H1 (cell line): ENCODE measurements at regions not wholly inside any gene's neighbourhood (a gene's known extent, or its start where the extent isn't known, plus 50 kb on each side); places are given as distances from the start of the nearest gene placed in this dataset.

ENCODE experiments used
- CTCF ChIA-PET: fragments of 300-600 bp; sonication (Branson Sonifier 250); formaldehyde crosslinking; loops from one replicate; lab custom pipeline; 2021; ENCODE audit not compliant: partially characterized antibody; lab: Charles Lee
- POLR2A ChIA-PET: fragments of 300-600 bp; sonication (Branson Sonifier 250); formaldehyde crosslinking; loops from one replicate; lab custom pipeline; 2021; ENCODE audit warnings: inconsistent platforms; ENCODE audit not compliant: partially characterized antibody; lab: Charles Lee
- DNase-seq, 2 experiments: peaks; one replicate each; pipeline versions ENCODE4 v3.0.0 to v3.0.0-alpha.2; 2010 to 2022; ENCODE audit warnings: low spot score in 2 of 2, low read depth in 1 of 2, mixed read lengths in 1 of 2
- FAIRE-seq: peaks from 2 replicates; lab custom pipeline; 2011; peaks lifted over from hg19 to GRCh38; lab: Jason Lieb, UNC
- H2AFZ ChIP-seq: 2 replicates; pipeline ENCODE4 v1.8.1; 2012; ENCODE audit warnings: low read length, inconsistent platforms
- H2AK5ac ChIP-seq: 2 replicates; pipeline ENCODE4 v1.6.1; 2013; ENCODE audit warnings: low read depth, low read length
- H2BK120ac ChIP-seq: replicated peaks from 2 replicates; pipeline ENCODE3; 2013; ENCODE audit warnings: low read depth, low read length, inconsistent platforms
- H2BK12ac ChIP-seq: 2 replicates; pipeline ENCODE4 v1.6.1; 2013; ENCODE audit warnings: low read depth, low read length
- H2BK15ac ChIP-seq: 2 replicates; pipeline ENCODE4 v1.6.1; 2013; ENCODE audit warnings: low read length
- H2BK20ac ChIP-seq: 2 replicates; pipeline ENCODE4 v1.6.1; 2013; ENCODE audit warnings: low read length
- H2BK5ac ChIP-seq: 2 replicates; pipeline ENCODE4 v1.6.1; 2013; ENCODE audit warnings: low read depth, low read length
- H3K14ac ChIP-seq: 2 replicates; pipeline ENCODE4 v1.6.1; 2013; ENCODE audit warnings: inconsistent platforms; ENCODE audit not compliant: insufficient read length
- H3K18ac ChIP-seq: 2 replicates; pipeline ENCODE4 v1.6.1; 2013; ENCODE audit warnings: low read length; ENCODE audit errors: extremely low read depth
- H3K23ac ChIP-seq: 2 replicates; pipeline ENCODE4 v1.6.1; 2013; ENCODE audit warnings: inconsistent platforms; ENCODE audit not compliant: insufficient read length
- H3K23me2 ChIP-seq: 2 replicates; pipeline ENCODE4 v1.6.1; 2013; ENCODE audit warnings: low read depth, low read length
- H3K27ac ChIP-seq: 2 replicates; pipeline ENCODE4 v1.6.1; 2011; ENCODE audit warnings: low read depth, low read length, inconsistent platforms
- H3K27me3 ChIP-seq, 4 experiments: replicated peaks in 1 of 4; 1 replicate in 1 of 4; 2 replicates in 3 of 4; pipeline versions ENCODE4 v1.6.1 to v1.8.1; 2011 to 2013; ENCODE audit warnings: low read length in 3 of 4, mild to moderate bottlenecking in 3 of 4, inconsistent platforms in 2 of 4, mixed read lengths in 2 of 4, moderate library complexity in 1 of 4; ENCODE audit not compliant: control insufficient read depth in 3 of 4, insufficient read depth in 3 of 4; ENCODE audit errors: extremely low read depth in 1 of 4
- H3K36me3 ChIP-seq, 4 experiments: 2 replicates each; pipeline versions ENCODE4 v1.6.1 to v1.8.1; 2011 to 2013; ENCODE audit warnings: mild to moderate bottlenecking in 4 of 4, low read length in 3 of 4, moderate library complexity in 2 of 4, control low read depth in 1 of 4, inconsistent platforms in 1 of 4; ENCODE audit not compliant: insufficient read depth in 4 of 4, control insufficient read depth in 2 of 4
- H3K4ac ChIP-seq: replicated peaks from 2 replicates; pipeline ENCODE3; 2013; ENCODE audit warnings: low read length, low read depth, mixed read lengths, inconsistent platforms; ENCODE audit not compliant: insufficient read length
- H3K4me1 ChIP-seq, 4 experiments: replicated peaks in 1 of 4; 1 replicate in 1 of 4; 2 replicates in 3 of 4; pipeline versions ENCODE4 v1.6.1 to v1.8.1; 2011 to 2013; ENCODE audit warnings: low read length in 3 of 4, inconsistent platforms in 2 of 4, mixed read lengths in 1 of 4; ENCODE audit not compliant: insufficient read depth in 4 of 4, control insufficient read depth in 3 of 4
- H3K4me2 ChIP-seq, 2 experiments: 2 replicates each; pipeline versions ENCODE4 v1.6.1 to v1.8.1; 2011 to 2013; ENCODE audit warnings: low read depth in 2 of 2, low read length in 2 of 2, control low read depth in 1 of 2, inconsistent platforms in 1 of 2, mild to moderate bottlenecking in 1 of 2; ENCODE audit not compliant: insufficient read depth in 1 of 2
- H3K4me3 ChIP-seq, 4 experiments: fragments of 200-600, 300-600 bp in 1 of 4; sonication (generic), shearing (Covaris generic), sonication (Bioruptor Twin) in 1 of 4; 2 replicates each; pipeline versions ENCODE4 v1.5.1 to v1.8.1; 2011 to 2016; ENCODE audit warnings: low read length in 4 of 4, low read depth in 3 of 4, control low read depth in 2 of 4, inconsistent platforms in 2 of 4, mild to moderate bottlenecking in 2 of 4, mixed read lengths in 1 of 4, moderate library complexity in 1 of 4; ENCODE audit not compliant: insufficient read depth in 2 of 4; ENCODE audit errors: extremely low read depth in 1 of 4
- H3K56ac ChIP-seq: replicated peaks from 2 replicates; pipeline ENCODE3; 2013; ENCODE audit warnings: low read depth, mild to moderate bottlenecking, mixed read lengths, low read length, inconsistent platforms; ENCODE audit not compliant: insufficient read length
- H3K79me1 ChIP-seq: 2 replicates; pipeline ENCODE4 v1.6.1; 2013; ENCODE audit warnings: low read depth, low read length, control low read depth
- H3K79me2 ChIP-seq, 2 experiments: 2 replicates each; pipeline versions ENCODE4 v1.6.1 to v1.8.1; 2012 to 2013; ENCODE audit warnings: low read length in 2 of 2, mild to moderate bottlenecking in 2 of 2, inconsistent platforms in 1 of 2; ENCODE audit not compliant: insufficient read depth in 2 of 2, control insufficient read depth in 1 of 2
- H3K9ac ChIP-seq, 4 experiments: replicated peaks in 1 of 4; 1 replicate in 1 of 4; 2 replicates in 3 of 4; pipeline versions ENCODE4 v1.6.1 to v1.8.1; 2011 to 2013; ENCODE audit warnings: low read depth in 3 of 4, low read length in 3 of 4, control low read depth in 2 of 4, mild to moderate bottlenecking in 2 of 4, moderate library complexity in 2 of 4, inconsistent platforms in 1 of 4; ENCODE audit errors: extremely low read depth in 1 of 4
- H3K9me3 ChIP-seq, 2 experiments: 2 replicates each; pipeline versions ENCODE4 v1.6.1 to v1.8.1; 2012 to 2013; ENCODE audit warnings: mild to moderate bottlenecking in 2 of 2, moderate library complexity in 2 of 2, control low read depth in 1 of 2, inconsistent platforms in 1 of 2, low read depth in 1 of 2, low read length in 1 of 2, mixed read lengths in 1 of 2; ENCODE audit not compliant: insufficient read depth in 2 of 2
- H4K20me1 ChIP-seq, 2 experiments: replicated peaks in 1 of 2; 2 replicates each; pipeline versions ENCODE3 to v1.8.1; 2011 to 2013; ENCODE audit warnings: inconsistent platforms in 2 of 2, low read length in 2 of 2, mild to moderate bottlenecking in 1 of 2; ENCODE audit not compliant: insufficient read depth in 2 of 2, control insufficient read depth in 1 of 2
- H4K5ac ChIP-seq: 2 replicates; pipeline ENCODE4 v1.6.1; 2013; ENCODE audit warnings: low read length, low read depth, mixed read lengths, inconsistent platforms; ENCODE audit not compliant: insufficient read length
- H4K8ac ChIP-seq: 2 replicates; pipeline ENCODE4 v1.8.0; 2013; ENCODE audit warnings: mild to moderate bottlenecking, moderate library complexity, low read length, inconsistent platforms; ENCODE audit not compliant: insufficient read depth; ENCODE audit errors: extremely low read depth
- H4K91ac ChIP-seq: replicated peaks from 2 replicates; pipeline ENCODE3; 2013; ENCODE audit warnings: low read length, mixed read lengths, inconsistent platforms; ENCODE audit not compliant: insufficient read length
- BCL11A ChIP-seq, 2 experiments: IDR thresholded peaks; one replicate each; pipeline ENCODE4 v1.6.1; 2011; ENCODE audit warnings: low read depth in 2 of 2, low read length in 2 of 2, mild to moderate bottlenecking in 2 of 2
- CHD1 ChIP-seq: IDR thresholded peaks from 2 replicates; pipeline ENCODE4 v1.6.1; 2012; ENCODE audit warnings: low read depth, low read length, improper control_type of control experiment
- MAX ChIP-seq: IDR thresholded peaks from 2 replicates; pipeline ENCODE4 v1.6.1; 2012; ENCODE audit warnings: inconsistent platforms
- PHF8 ChIP-seq: fragments of 200-600 bp; sonication (generic); conservative IDR thresholded peaks from 2 replicates; pipeline ENCODE4 v1.7.1; 2012; ENCODE audit warnings: low read depth, mild to moderate bottlenecking, inconsistent platforms, low read length, moderate library complexity
- SIX5 ChIP-seq: IDR thresholded peaks from 2 replicates; pipeline ENCODE4 v1.6.1; 2011; ENCODE audit warnings: mild to moderate bottlenecking, low read depth, low read length
- YY1 ChIP-seq: IDR thresholded peaks from 2 replicates; pipeline ENCODE4 v1.6.1; 2011; ENCODE audit warnings: low read depth, mild to moderate bottlenecking, low read length
- WGBS, 2 experiments: shearing (Covaris generic) in 1 of 2; methylation state at CpG; one replicate each; pipeline versions ENCODE4 v1.1.6 to v1.1.7; 2013 to 2015; ENCODE audit warnings: low lambda C conversion rate in 2 of 2, mixed read lengths in 2 of 2, inconsistent platforms in 1 of 2, low coverage in 1 of 2, missing lambda C conversion rate in 1 of 2; ENCODE audit not compliant: insufficient replicate concordance in 2 of 2, insufficient coverage in 1 of 2, insufficient read length in 1 of 2; ENCODE audit errors: extremely low coverage in 1 of 2, missing lambda C conversion rate in 1 of 2; 5-methylcytosine and 5-hydroxymethylcytosine counted together

DNA sequence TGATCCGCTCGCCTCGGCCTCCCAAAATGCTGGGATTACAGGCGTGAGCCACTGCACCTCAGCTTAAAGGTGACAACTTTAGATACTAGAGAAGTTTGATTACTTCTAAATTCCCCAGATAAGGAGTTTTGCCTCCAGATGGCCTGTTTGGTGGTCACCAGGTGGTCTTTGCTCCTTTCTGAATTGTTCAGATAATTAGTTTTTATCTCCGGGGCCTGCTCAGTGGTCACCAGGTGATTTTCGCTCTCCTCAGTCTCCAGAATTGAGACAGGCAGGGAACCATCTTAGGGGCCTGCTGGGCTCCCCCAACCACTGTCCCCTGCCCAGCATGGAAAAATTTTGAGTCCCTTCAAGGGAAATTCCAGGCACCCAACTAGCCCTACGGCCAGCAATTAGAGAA lies 62.6 kb downstream of the GPR6 start:
- no peaks in the 10 kb centered on the region for H3K27me3 ChIP-seq
- H4K8ac ChIP-seq, result no peak overlapping the region
- no peak overlapping the region for H2AFZ ChIP-seq
- H2BK20ac ChIP-seq, result no peak overlapping the region
- no peak overlapping the region for H4K91ac ChIP-seq
- no peak overlapping the region for H3K56ac ChIP-seq
- no peak overlapping the region for H3K27ac ChIP-seq
- CTCF ChIA-PET, result interaction anchor here (0.6 to 6.5 kb wide), 60 partner anchors 9 to 560 kb away, joined by 3 to 129 read pairs (median 8); partner anchors contain the start of gene GPR6
- no peaks in the 10 kb centered on the region for H3K79me2 ChIP-seq
- no peaks in the 10 kb centered on the region for H4K20me1 ChIP-seq
- POLR2A ChIA-PET, result interaction anchor here (1.6 kb wide), 1 partner anchor 349 kb away, joined by 6 read pairs; the partner anchor contains the start of genes AK9 and FIG4
- no peaks in the 10 kb centered on the region for H3K79me1 ChIP-seq
- no peak overlapping the region for H3K14ac ChIP-seq
- peaks cover 0 to 3% (median 3%) of the 10 kb centered on the region in 4 experiments; a peak in 5 of 7 replicates for H3K4me1 ChIP-seq
- H2BK5ac ChIP-seq, result no peak overlapping the region
- no peak overlapping the region for H3K4ac ChIP-seq
- FAIRE-seq (no peak), DNase-seq (no peak)
- H2BK15ac ChIP-seq, result no peak overlapping the region
- WGBS, 2 experiments, result 94% methylated on average over 7 of the region's 7 CpGs; no CpG with 5 or more reads in 1 of the 2 experiments
- no peaks in the 10 kb centered on the region for H3K23me2 ChIP-seq
- no peak overlapping the region for H2BK120ac ChIP-seq
- H3K36me3 ChIP-seq, result no peaks in the 10 kb centered on the region
- H3K9ac ChIP-seq, result no peak overlapping the region
- H2BK12ac ChIP-seq, result no peak overlapping the region
- H2AK5ac ChIP-seq, result no peak overlapping the region
- no peak overlapping the region for H3K18ac ChIP-seq
- H3K4me2 ChIP-seq, result no peak overlapping the region
- no peak overlapping the region for H3K23ac ChIP-seq
- H3K4me3 ChIP-seq, result no peak overlapping the region
- H3K9me3 ChIP-seq, result no peaks in the 10 kb centered on the region
- H4K5ac ChIP-seq, result no peak overlapping the region
- TF ChIP-seq BCL11A (IDR thresholded peaks at IDR 0.05; ENCODE audit: low read depth in 2 of 2, low read length in 2 of 2) (no peak), PHF8 (no peak), SIX5 (no peak), MAX (no peak), YY1 (no peak), CHD1 (no peak)
